Ascending aorta (tissue), 2 donors: ENCODE measurements at regions not wholly inside any gene's neighbourhood (a gene's known extent, or its start where the extent isn't known, plus 50 kb on each side); places are given as distances from the start of the nearest gene placed in this dataset.

Experiments used
- DNase-seq, 2 donors: peaks; one replicate each; pipeline ENCODE4 v3.0.0-alpha.2; 2019; ENCODE audit warnings: low spot score in 2 of 2
- H3K27ac ChIP-seq, 2 donors: fragments of 200-600 bp; sonication (generic); one replicate each; pipeline ENCODE4 v1.5.1; 2016 to 2017; ENCODE audit warnings: mild to moderate bottlenecking in 1 of 2
- H3K27me3 ChIP-seq: fragments of 200-600 bp; sonication (generic); one replicate; pipeline ENCODE4 v1.5.1; 2017
- H3K36me3 ChIP-seq, 2 donors: fragments of 200-600 bp; sonication (generic); one replicate each; pipeline ENCODE4 v1.5.1; 2016
- H3K4me1 ChIP-seq, 2 donors: fragments of 200-600 bp; sonication (generic); one replicate each; pipeline ENCODE4 v1.5.1; 2016 to 2017; ENCODE audit warnings: mild to moderate bottlenecking in 1 of 2
- H3K4me3 ChIP-seq, 2 donors: fragments of 200-600 bp; sonication (generic); one replicate each; pipeline ENCODE4 v1.5.1; 2016 to 2017; ENCODE audit warnings: mild to moderate bottlenecking in 1 of 2
- H3K9me3 ChIP-seq, 2 donors: fragments of 200-600 bp; sonication (generic); one replicate each; pipeline ENCODE4 v1.5.1; 2016
- CTCF ChIP-seq, 3 experiments: fragments of 200-600 bp in 2 of 3; fragments of 450-650 bp in 1 of 3; sonication (generic) in 2 of 3; IDR thresholded peaks; one replicate each; pipeline ENCODE4 v1.5.1; 2016 to 2019; ENCODE audit warnings: antibody characterized with exemption in 3 of 3, mild to moderate bottlenecking in 1 of 3, moderate library complexity in 1 of 3
- intact Hi-C: fragments of 100-400 bp; cut with DNase I; formaldehyde crosslinking; loops from one replicate; pipeline ENCODE4 v1.15.1; 2023

- Histone ChIP-seq H3K27ac (no peak overlapping the region), H3K27me3 (no peaks in the 10 kb centered on the region), H3K36me3 (no peaks in the 10 kb centered on the region), H3K4me3 (no peak overlapping the region), H3K4me1 (no peaks in the 10 kb centered on the region), H3K9me3 (no peaks in the 10 kb centered on the region)
- TF ChIP-seq CTCF (IDR thresholded peaks at IDR 0.05), result no peak
- no peak for DNase-seq
- intact Hi-C loops, result loop anchor here (5.0 kb wide), 1 partner anchor 1117 kb away; no protein-coding TSS in a partner anchor
Measured at GRCh38 chr11:70495351-70496310, 97.3 kb downstream of the CTTN start.

GRCh38 chr11:70496591-70497535, 98.5 kb downstream of the CTTN start:
- Histone ChIP-seq H3K9me3 (no peaks in the 10 kb centered on the region), H3K27me3 (no peaks in the 10 kb centered on the region), H3K27ac (no peak overlapping the region), H3K36me3 (no peaks in the 10 kb centered on the region), H3K4me3 (no peak overlapping the region), H3K4me1 (peaks cover 0 to 4% of the 10 kb centered on the region in 2 donors)
- TF ChIP-seq CTCF (IDR thresholded peaks at IDR 0.05), result no peak
- no peak for DNase-seq
- intact Hi-C loops, result loop anchor here (5.0 kb wide), 1 partner anchor 1115 kb away; no protein-coding TSS in a partner anchor

- intact Hi-C loops, result loop anchor here (5.0 kb wide), 1 partner anchor 1115 kb away; no protein-coding TSS in a partner anchor
- no peak for TF ChIP-seq CTCF (IDR thresholded peaks at IDR 0.05)
- no peaks in the 10 kb centered on the region for H3K36me3 ChIP-seq
- no peak overlapping the region for H3K27ac ChIP-seq
- no peaks in the 10 kb centered on the region for H3K9me3 ChIP-seq
- H3K27me3 ChIP-seq, result no peaks in the 10 kb centered on the region
- DNase-seq, result no peak
- no peak overlapping the region for H3K4me3 ChIP-seq
- peaks cover 0 to 4% of the 10 kb centered on the region in 2 donors for H3K4me1 ChIP-seq
Measured at GRCh38 chr11:70497536-70498075, 99.3 kb downstream of the CTTN start.

GRCh38 chr11:70498171-70498571, 99.8 kb downstream of the CTTN start:
- intact Hi-C loops, result loop anchor here (5.0 kb wide), 1 partner anchor 1114 kb away; no protein-coding TSS in a partner anchor
- DNase-seq, result no peak
- Histone ChIP-seq H3K27me3 (no peaks in the 10 kb centered on the region), H3K27ac (no peak overlapping the region), H3K4me1 (peaks cover 0 to 4% of the 10 kb centered on the region in 2 donors), H3K36me3 (no peaks in the 10 kb centered on the region), H3K9me3 (no peaks in the 10 kb centered on the region), H3K4me3 (no peak overlapping the region)
- TF ChIP-seq CTCF (IDR thresholded peaks at IDR 0.05), result no peak
